HG02973 (cell line): ENCODE measurements at regions not wholly inside any gene's neighbourhood (a gene's known extent, or its start where the extent isn't known, plus 50 kb on each side); places are given as distances from the start of the nearest gene placed in this dataset.

Experiments
- ATAC-seq: cut with Tn5 transposase; IDR thresholded peaks from one replicate; pipeline ENCODE4 v1.9.1; 2021; ENCODE audit warnings: moderate library complexity; ENCODE audit not compliant: unreplicated experiment

GRCh38 chr7:121810831-121811672, 61.9 kb upstream of the PTPRZ1 start:
- no peak for ATAC-seq

DNA sequence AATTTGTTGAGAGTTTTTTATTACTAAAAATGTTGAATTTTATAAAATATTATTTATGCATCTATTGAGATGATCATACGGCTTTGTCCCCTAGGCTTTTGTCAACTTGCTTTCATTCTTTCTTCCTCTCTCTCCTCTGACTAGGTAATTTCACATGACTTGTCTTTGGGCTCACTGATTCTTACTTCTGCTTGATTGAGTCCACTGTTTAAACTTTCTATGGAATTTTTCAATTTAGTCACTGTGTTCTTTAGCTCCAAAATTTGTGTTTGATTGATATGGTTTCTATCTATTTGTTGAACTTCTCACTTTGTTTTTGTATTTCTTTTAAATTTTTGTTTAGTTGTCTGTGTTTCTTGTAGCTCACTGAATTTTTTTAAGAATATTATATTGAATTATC, 65.9 kb upstream of the PTPRZ1 start:
- ATAC-seq: no peak

DNA sequence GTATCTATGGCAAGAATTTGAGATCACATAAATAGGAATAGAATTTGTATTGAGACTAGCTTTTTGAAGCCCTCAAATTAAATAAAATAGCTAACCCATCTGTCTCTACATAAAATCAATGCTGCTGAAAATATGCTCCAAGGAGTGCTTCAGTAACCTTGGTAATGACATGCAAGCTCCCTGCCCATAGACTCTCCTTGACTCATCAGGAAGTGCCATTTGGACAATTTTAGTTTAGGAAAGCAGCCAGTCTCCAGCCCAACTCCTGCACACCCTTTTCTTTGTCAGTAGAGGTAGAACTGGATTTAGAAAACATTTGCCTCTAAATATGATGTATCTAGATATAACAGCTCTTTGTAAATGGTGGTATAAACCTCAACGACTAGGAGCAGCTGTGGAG, 69.9 kb upstream of the PTPRZ1 start:
- no peak for ATAC-seq

- no peak for ATAC-seq
These were observed 71.9 kb upstream of the PTPRZ1 start for GRCh38 chr7:121800916-121801675.

DNA sequence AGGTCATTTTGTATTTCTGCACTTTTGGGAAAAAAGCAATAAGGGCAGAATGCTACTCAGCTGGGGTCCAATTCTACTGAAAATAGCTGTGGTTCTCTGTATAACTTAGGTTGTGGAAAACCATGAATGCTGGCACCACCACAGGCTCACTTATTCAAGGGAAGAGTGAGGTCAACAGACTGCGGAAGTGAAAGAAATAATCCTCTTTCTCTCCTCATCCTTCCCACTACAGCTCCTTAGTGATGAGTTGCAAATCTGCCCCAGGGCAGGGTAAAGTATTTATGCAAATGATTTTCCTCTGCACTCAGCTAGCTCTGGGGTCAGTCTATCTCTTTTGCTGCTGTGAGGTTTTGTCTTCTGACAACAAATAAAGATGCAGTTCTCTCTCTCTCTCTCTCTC, 74.1 kb upstream of the PTPRZ1 start:
- ATAC-seq: no peak

DNA sequence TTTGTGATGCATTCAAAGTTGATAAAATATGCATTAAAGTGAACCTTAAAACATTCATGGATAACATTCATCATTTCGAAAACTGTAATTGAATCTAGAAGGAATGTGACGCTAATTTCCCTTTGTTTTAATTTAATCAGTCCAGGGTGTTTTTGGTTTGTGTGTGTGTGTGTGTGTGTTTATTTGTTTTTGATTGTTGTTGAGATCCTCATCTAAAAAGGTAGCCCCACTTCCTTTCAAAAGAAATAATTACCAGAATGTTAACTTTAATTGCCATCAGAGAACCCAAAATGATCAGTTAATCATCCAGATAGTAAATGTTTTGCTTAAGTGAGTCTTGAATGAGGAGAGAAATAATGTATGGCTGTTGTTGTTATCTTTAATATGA, 74.5 kb upstream of the PTPRZ1 start:
- no peak for ATAC-seq

GRCh38 chr7:121797657-121798452, 75.1 kb upstream of the PTPRZ1 start:
- ATAC-seq: no peak

DNA sequence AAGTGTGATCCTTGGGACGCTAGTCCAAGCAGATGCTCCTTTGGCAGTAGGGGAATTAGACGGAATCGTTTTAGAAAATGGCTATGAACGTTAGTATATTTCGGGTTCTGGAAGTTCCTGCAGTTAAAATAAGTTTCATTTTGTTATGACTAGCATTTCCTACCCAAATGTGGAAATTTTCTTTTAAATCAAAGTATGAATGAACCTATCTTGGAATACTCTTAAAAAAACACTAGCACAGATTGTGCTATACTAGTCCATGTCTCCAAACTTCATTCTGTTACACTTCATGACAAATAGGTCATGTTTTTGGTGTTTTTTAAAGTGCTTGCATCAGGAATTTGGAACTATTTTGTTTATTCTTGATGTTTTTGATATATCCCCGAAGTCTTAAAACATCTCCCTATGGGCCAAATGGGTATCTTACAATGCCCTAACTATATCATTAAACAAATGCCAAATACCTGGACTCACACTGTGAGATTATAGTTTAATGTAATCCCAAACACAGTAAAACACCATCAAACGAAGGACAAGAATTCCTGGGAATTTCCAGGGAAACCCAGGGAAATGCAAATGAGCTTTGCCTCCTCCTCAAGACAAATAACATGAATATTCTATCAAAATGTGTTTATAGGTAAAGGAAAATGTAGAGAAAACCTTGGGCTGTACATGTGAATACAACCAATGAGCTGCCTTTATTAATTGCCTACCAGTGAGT, 75.9 kb upstream of the PTPRZ1 start:
- ATAC-seq: no peak

DNA sequence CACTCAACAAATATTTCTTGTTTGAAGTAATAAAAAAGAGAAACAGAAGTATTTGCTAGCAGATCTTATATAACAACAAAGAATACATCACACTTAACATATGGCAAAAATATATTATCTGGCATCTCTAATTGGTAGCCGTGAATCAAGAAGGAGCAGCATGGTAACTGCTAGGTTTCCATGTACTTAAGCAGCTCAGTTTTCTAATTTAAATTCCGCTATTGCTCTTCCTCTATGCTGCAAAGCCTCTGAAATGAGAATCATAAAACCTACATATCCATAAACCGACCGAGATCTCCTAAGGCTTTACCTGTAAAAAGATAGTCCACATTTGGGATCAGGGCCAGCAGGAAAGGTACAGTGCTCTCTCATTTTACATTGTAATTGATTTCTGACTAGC, 76.6 kb upstream of the PTPRZ1 start:
- no peak for ATAC-seq

GRCh38 chr7:121795736-121796135, 77.2 kb upstream of the PTPRZ1 start:
- ATAC-seq: no peak

GRCh38 chr7:121793716-121794115, 79.2 kb upstream of the PTPRZ1 start:
- no peak for ATAC-seq

- ATAC-seq: no peak
These were observed 95.3 kb upstream of the PTPRZ1 start for GRCh38 chr7:121777672-121778071.

GRCh38 chr7:121774563-121774962, 98.4 kb upstream of the PTPRZ1 start:
- ATAC-seq: no peak

GRCh38 chr7:121766676-121767075, 106.3 kb upstream of the PTPRZ1 start:
- ATAC-seq: no peak

DNA sequence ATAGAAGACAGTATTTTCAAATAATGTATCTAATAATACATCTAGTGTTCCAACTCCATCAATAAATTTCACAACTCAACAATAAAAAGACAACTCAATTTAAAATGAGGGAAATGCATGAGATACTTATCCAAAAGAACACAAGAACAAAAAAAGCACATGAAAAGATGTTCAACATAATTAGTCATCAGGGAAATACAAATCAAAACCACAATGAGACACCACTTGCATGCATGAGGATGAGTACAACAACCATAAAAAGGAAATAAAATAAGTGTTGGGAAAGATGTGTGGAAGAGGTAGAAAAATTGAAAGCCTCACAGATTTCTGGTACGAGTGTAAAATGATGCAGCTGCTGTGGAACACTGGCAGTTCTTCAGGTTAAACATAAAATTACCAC, 111.6 kb upstream of the PTPRZ1 start:
- no peak for ATAC-seq

- ATAC-seq: no peak
These were observed 117.0 kb upstream of the PTPRZ1 start for GRCh38 chr7:121755818-121756552.

GRCh38 chr7:121755286-121755685, 117.7 kb upstream of the PTPRZ1 start:
- ATAC-seq: no peak

GRCh38 chr7:121753944-121754343, 119.0 kb upstream of the PTPRZ1 start:
- no peak for ATAC-seq

GRCh38 chr7:121752706-121753105, 120.3 kb upstream of the PTPRZ1 start:
- no peak for ATAC-seq

GRCh38 chr7:121748546-121748945, 124.4 kb upstream of the PTPRZ1 start:
- ATAC-seq: no peak
